ENCODE measurements at regions not wholly inside any gene's neighbourhood (a gene's known extent, or its start where the extent isn't known, plus 50 kb on each side); places are given as distances from the start of the nearest gene placed in this dataset.
A peak's percentile ranks its signal among the peaks of the same experiment; 100 is the strongest.
"Not testable (repeated sequence)": the region's sequence is repeated elsewhere in the genome, so short reads cannot be mapped to it uniquely, and the experiment has no call there.

DNA sequence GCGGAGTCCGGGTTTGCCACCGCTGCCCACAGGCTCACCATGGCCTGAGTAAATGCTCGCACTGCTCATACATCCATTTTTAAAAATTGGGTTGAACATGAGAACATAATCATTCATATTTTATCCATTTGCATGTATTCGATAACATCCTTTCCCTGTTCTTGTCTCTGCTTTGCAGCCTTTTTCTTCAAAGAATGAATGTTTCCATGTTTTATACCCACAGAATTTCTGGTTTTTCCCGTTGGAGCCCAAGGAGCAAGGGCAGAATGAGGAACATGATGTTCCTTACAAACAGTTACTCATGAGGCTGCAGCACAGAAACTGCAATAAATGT, 146.5 kb downstream of the CCDC74A start:
- Histone ChIP-seq H3K9me3 (replicated peaks; ENCODE audit: insufficient read depth, low read length) (no peaks in the 10 kb centered on the region), H3K4me2 (ENCODE audit: low read depth, low read length) (peak overlapping the region; percentile 90; the same call in 1 of the 2 replicates), H3K9me2 (replicated peaks; ENCODE audit: insufficient read depth, low read length) (no peaks in the 10 kb centered on the region), H2AFZ (ENCODE audit: low read length) (peak overlapping the region; percentile 70; the same call in 1 of the 2 replicates), H4K20me1 (ENCODE audit: insufficient read depth, low read length) (no peaks in the 10 kb centered on the region), H3K27me3 (replicated peaks; ENCODE audit: insufficient read depth, low read length) (no peaks in the 10 kb centered on the region), H3K4me1 (ENCODE audit: low read length) (peaks cover 9% of the 10 kb centered on the region), H3F3A (ENCODE audit: insufficient read depth, low read length) (no peaks in the 10 kb centered on the region), H3K27ac (ENCODE audit: low read length) (no peak overlapping the region), H3K4me3 (ENCODE audit: low read length) (peak overlapping the region; percentile 25; the same call in 1 of the 2 replicates), H3K9ac (ENCODE audit: low read length) (no peak overlapping the region), H3K79me2 (ENCODE audit: low read length) (no peaks in the 10 kb centered on the region), H3K36me3 (replicated peaks; ENCODE audit: insufficient read depth, low read length) (no peaks in the 10 kb centered on the region)
- DNase-seq, result no peak
- TF ChIP-seq CTCF (IDR thresholded peaks at IDR 0.05; ENCODE audit: low read length) (no peak; the same call in 1 of the 2 replicates), EZH2 (optimal IDR thresholded peaks at IDR 0.05; ENCODE audit: low read depth, low read length) (no peak), EZH2phosphoT487 (IDR thresholded peaks at IDR 0.05; ENCODE audit: low read length) (no peak)

- Histone ChIP-seq H3K9ac (ENCODE audit: low read length) (peak overlapping the region; percentile 82; the same call in 1 of the 2 replicates), H2AFZ (ENCODE audit: low read length) (peak overlapping the region; percentile 100), H3K4me2 (ENCODE audit: low read depth, low read length) (peak overlapping the region; percentile 96; the same call in 1 of the 2 replicates), H3K79me2 (ENCODE audit: low read length) (peaks cover 28% of the 10 kb centered on the region), H3K4me3 (ENCODE audit: low read length) (peak overlapping the region; percentile 97)
- not testable (repeated sequence) for H3K9me2 ChIP-seq (replicated peaks; ENCODE audit: insufficient read depth, low read length); H3K4me1 ChIP-seq (ENCODE audit: low read length); H3K36me3 ChIP-seq (replicated peaks; ENCODE audit: insufficient read depth, low read length); H3K27me3 ChIP-seq (replicated peaks; ENCODE audit: insufficient read depth, low read length); H3F3A ChIP-seq (ENCODE audit: insufficient read depth, low read length); DNase-seq; H3K27ac ChIP-seq (ENCODE audit: low read length); H4K20me1 ChIP-seq (ENCODE audit: insufficient read depth, low read length); H3K9me3 ChIP-seq (replicated peaks; ENCODE audit: insufficient read depth, low read length)
Measured at GRCh38 chr2:131681611-131682121, 154.0 kb downstream of the CCDC74A start.

DNA sequence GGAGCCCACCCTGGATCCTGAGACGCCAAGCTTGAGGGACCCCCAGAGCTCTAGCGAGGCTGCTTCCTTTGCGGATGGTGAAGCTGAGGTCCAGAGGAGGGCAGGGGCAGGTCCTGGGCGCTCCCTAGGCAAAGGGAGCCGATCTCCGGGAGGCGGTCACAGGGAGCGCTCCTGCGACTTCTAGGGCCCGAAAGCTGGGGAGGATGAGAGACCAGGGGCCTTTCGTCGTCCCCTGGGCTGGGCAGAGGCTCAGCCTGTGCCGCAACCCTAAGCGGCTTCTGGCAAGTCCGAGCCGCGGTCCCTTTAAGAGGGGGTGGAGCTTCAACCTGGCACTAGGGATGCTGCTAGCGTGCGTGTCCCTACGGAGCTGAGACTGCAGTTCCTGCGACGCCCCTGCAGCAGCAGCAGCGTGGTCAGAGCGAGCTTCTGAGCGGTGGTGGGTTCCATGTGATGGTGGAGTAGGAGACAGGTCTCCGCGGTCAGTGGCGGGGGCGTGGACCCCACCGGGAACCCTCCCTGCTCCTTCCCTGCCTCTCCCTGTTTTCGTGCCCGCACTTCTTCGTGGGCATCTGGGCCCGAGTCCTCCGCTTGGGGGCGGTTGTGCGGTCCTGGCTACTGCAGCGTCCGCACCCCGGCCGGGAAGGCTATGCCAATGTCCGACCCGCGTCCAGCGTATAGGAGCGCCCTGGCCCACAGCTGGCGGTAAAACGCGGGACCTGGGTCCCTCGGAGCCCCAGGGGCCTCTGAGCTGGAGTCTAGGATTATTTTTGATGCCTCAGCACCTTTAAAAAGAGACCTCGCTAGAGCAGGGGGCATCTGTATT, 154.6 kb downstream of the CCDC74A start:
- peak overlapping the region; percentile 61; the same call in 1 of the 2 replicates for H3K27ac ChIP-seq (ENCODE audit: low read length)
- H3K9ac ChIP-seq (ENCODE audit: low read length), result peak overlapping the region; percentile 82

DNA sequence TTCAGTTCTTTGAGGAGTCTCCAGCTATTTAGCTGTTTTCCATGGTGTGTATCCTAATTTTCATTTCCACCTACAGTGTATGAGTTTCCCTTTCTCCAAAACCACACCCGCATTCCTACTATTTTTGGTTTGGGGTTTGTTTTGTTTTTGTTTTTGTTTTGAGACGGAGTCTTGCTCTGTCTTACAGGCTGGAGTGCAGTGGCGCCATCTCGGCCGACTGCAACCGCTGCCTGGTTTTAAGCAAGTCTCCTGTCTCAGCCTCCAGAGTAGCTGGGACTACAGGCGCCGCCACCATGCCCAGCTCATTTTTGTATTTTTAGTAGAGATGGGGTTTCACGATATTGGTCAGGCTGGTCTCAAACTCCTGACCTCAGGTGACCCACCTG, 155.2 kb downstream of the CCDC74A start:
- not testable (repeated sequence) for H3K4me1 ChIP-seq (ENCODE audit: low read length); H4K20me1 ChIP-seq (ENCODE audit: insufficient read depth, low read length); H3K9me2 ChIP-seq (replicated peaks; ENCODE audit: insufficient read depth, low read length); H3K27me3 ChIP-seq (replicated peaks; ENCODE audit: insufficient read depth, low read length); H3K9me3 ChIP-seq (replicated peaks; ENCODE audit: insufficient read depth, low read length); H3K36me3 ChIP-seq (replicated peaks; ENCODE audit: insufficient read depth, low read length); H3F3A ChIP-seq (ENCODE audit: insufficient read depth, low read length)
- H3K79me2 ChIP-seq (ENCODE audit: low read length), result peaks cover 28% of the 10 kb centered on the region
- peak overlapping the region; percentile 61; the same call in 1 of the 2 replicates for H3K27ac ChIP-seq (ENCODE audit: low read length)
- DNase-seq, result peak; percentile 45
- H3K4me3 ChIP-seq (ENCODE audit: low read length), result peak overlapping the region; percentile 97
- peak overlapping the region; percentile 100 for H2AFZ ChIP-seq (ENCODE audit: low read length)
- peak overlapping the region; percentile 82 for H3K9ac ChIP-seq (ENCODE audit: low read length)
- peak overlapping the region; percentile 96; the same call in 1 of the 2 replicates for H3K4me2 ChIP-seq (ENCODE audit: low read depth, low read length)

More for the DNA sequence above, 154.6 kb downstream of the CCDC74A start:
- H3K4me1 ChIP-seq (ENCODE audit: low read length), result 0 out of 2 replicates have a peak, but pooled peaks cover 2% of the 10 kb centered on the region
- H2AFZ ChIP-seq (ENCODE audit: low read length), result peak overlapping the region; percentile 100
- peaks cover 28% of the 10 kb centered on the region for H3K79me2 ChIP-seq (ENCODE audit: low read length)
- H3F3A ChIP-seq (ENCODE audit: insufficient read depth, low read length), result no peaks in the 10 kb centered on the region
- H3K9me2 ChIP-seq (replicated peaks; ENCODE audit: insufficient read depth, low read length), result no peaks in the 10 kb centered on the region
- H3K4me3 ChIP-seq (ENCODE audit: low read length), result peak overlapping the region; percentile 97
- peak; percentile 93 for DNase-seq
- no peaks in the 10 kb centered on the region for H3K9me3 ChIP-seq (replicated peaks; ENCODE audit: insufficient read depth, low read length)
- no peak for TF ChIP-seq EZH2 (optimal IDR thresholded peaks at IDR 0.05; ENCODE audit: low read depth, low read length)
- no peak for TF ChIP-seq EZH2phosphoT487 (IDR thresholded peaks at IDR 0.05; ENCODE audit: low read length)
- TF ChIP-seq CTCF (IDR thresholded peaks at IDR 0.05; ENCODE audit: low read length), result peak; percentile 30
- H3K36me3 ChIP-seq (replicated peaks; ENCODE audit: insufficient read depth, low read length), result peaks cover 6% of the 10 kb centered on the region
- H3K27me3 ChIP-seq (replicated peaks; ENCODE audit: insufficient read depth, low read length), result no peaks in the 10 kb centered on the region
- peak overlapping the region; percentile 96 for H3K4me2 ChIP-seq (ENCODE audit: low read depth, low read length)
- no peaks in the 10 kb centered on the region for H4K20me1 ChIP-seq (ENCODE audit: insufficient read depth, low read length)

DNA sequence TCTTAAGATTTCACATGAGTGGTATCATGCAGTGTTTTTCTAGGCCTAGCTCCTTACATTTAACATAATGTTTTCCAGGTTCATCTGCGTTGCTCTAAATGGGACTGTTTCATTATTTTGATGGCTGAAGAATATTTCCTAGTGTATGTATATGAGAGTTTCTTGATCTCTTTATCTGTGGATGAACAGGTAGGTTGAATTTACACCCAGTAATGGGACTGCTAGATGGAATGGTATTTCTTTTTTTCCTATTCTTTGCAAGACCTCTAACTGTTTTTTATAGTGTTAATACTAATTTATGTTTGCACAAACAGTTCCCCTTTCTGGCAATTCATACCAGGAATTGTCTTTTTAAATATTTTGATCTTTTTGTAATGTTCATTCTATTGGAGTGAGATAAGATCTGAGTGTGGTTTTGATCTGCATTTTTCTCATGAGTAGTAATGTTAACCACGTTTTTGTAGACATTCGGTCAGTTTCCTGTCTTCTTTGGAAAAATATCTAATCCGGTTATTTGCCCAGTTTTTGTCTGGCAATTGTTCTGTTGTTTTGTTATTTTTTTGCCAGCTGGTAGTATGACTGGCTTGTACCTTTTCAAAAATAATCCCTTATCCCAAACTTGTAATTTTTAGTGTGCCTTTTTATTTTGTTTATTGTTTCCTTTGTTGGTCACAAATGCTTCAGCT, 157.1 kb downstream of the CCDC74A start:
- not testable (repeated sequence) for H3K4me2 ChIP-seq (ENCODE audit: low read depth, low read length)

More for the DNA sequence above, 157.1 kb downstream of the CCDC74A start:
- H3K4me3 ChIP-seq (ENCODE audit: low read length); H3K36me3 ChIP-seq (replicated peaks; ENCODE audit: insufficient read depth, low read length); DNase-seq; H3K9ac ChIP-seq (ENCODE audit: low read length); H3K27me3 ChIP-seq (replicated peaks; ENCODE audit: insufficient read depth, low read length); H4K20me1 ChIP-seq (ENCODE audit: insufficient read depth, low read length); H3K9me3 ChIP-seq (replicated peaks; ENCODE audit: insufficient read depth, low read length); H3F3A ChIP-seq (ENCODE audit: insufficient read depth, low read length); H2AFZ ChIP-seq (ENCODE audit: low read length); H3K4me1 ChIP-seq (ENCODE audit: low read length); H3K9me2 ChIP-seq (replicated peaks; ENCODE audit: insufficient read depth, low read length); H3K27ac ChIP-seq (ENCODE audit: low read length): not testable (repeated sequence)
- H3K79me2 ChIP-seq (ENCODE audit: low read length), result peaks cover 28% of the 10 kb centered on the region

Data from MM.1S (cell line).